Lung (tissue), 11 donors: ENCODE measurements at regions not wholly inside any gene's neighbourhood (a gene's known extent, or its start where the extent isn't known, plus 50 kb on each side); places are given as distances from the start of the nearest gene placed in this dataset.

Source experiments
- ATAC-seq: fragments of 200-7000 bp; cut with Tn5 transposase; one replicate; pipeline ENCODE4 v1.9.1; 2020; ENCODE audit warnings: moderate number of reproducible peaks; ENCODE audit not compliant: insufficient read depth, low FRiP score
- DNase-seq, 3 donors: peaks; one replicate each; pipeline ENCODE4 v3.0.0-alpha.2; 2013 to 2017
- H3K27ac ChIP-seq, 2 donors: one replicate each; pipeline ENCODE4 v1.5.1; 2013; ENCODE audit warnings: mild to moderate bottlenecking in 2 of 2, moderate library complexity in 2 of 2, control low read depth in 1 of 2, inconsistent platforms in 1 of 2, low read depth in 1 of 2, low read length in 1 of 2
- H3K27me3 ChIP-seq, 3 donors: one replicate each; pipeline ENCODE4 v1.5.1; 2013; ENCODE audit warnings: low read length in 2 of 3; ENCODE audit not compliant: control insufficient read depth in 3 of 3, insufficient read depth in 3 of 3
- H3K36me3 ChIP-seq, 4 donors: one replicate each; pipeline ENCODE4 v1.5.1; 2013; ENCODE audit warnings: low read length in 4 of 4, mild to moderate bottlenecking in 1 of 4, moderate library complexity in 1 of 4; ENCODE audit not compliant: control insufficient read depth in 4 of 4, insufficient read depth in 4 of 4
- H3K4me1 ChIP-seq, 5 donors: one replicate each; pipeline ENCODE4 v1.5.1; 2013; ENCODE audit warnings: low read length in 5 of 5, mild to moderate bottlenecking in 2 of 5, moderate library complexity in 1 of 5; ENCODE audit not compliant: control insufficient read depth in 5 of 5, insufficient read depth in 5 of 5
- H3K4me3 ChIP-seq: one replicate; pipeline ENCODE4 v1.5.1; 2013; ENCODE audit warnings: mild to moderate bottlenecking, control low read depth, moderate library complexity
- H3K9ac ChIP-seq, 2 donors: one replicate each; pipeline ENCODE4 v1.5.1; 2013; ENCODE audit warnings: low read length in 2 of 2, control low read depth in 1 of 2; ENCODE audit not compliant: insufficient read depth in 1 of 2
- H3K9me3 ChIP-seq, 4 donors: one replicate each; pipeline ENCODE4 v1.5.1; 2013; ENCODE audit warnings: low read length in 3 of 4, mild to moderate bottlenecking in 1 of 4, moderate library complexity in 1 of 4; ENCODE audit not compliant: control insufficient read depth in 4 of 4, insufficient read depth in 3 of 4
- CTCF ChIP-seq: IDR thresholded peaks from 2 replicates; pipeline ENCODE4 v1.5.1; 2012; ENCODE audit warnings: mild to moderate bottlenecking; ENCODE audit errors: control extremely low read depth, extremely low read depth
- WGBS, 2 donors: extraction: QIAGEN DNeasy Blood & Tissue Kit; methylation state at CpG; one replicate each; pipeline ENCODE4 v1.1.7; 2013; 5-methylcytosine and 5-hydroxymethylcytosine counted together
- donor health status: control.
- donor health status: control.
- donor health status: Bipolar disorder and iron deficiency.
- donor health status: healthy.
- donor health status: DM: yes; HTN: yes; CAD: no.

GRCh38 chr5:16304846-16305245, 125.3 kb upstream of the MARCHF11 start:
- 82 to 87% methylated on average over 6 of the region's 6 CpGs for WGBS, 2 donors
- TF ChIP-seq CTCF = no peak
- Histone ChIP-seq H3K9ac (no peak overlapping the region), H3K36me3 (no peaks in the 10 kb centered on the region), H3K4me1 (no peaks in the 10 kb centered on the region), H3K9me3 (no peaks in the 10 kb centered on the region), H3K27me3 (no peaks in the 10 kb centered on the region), H3K27ac (no peak overlapping the region), H3K4me3 (no peak overlapping the region)
- DNase-seq (no peak), ATAC-seq (no peak)

DNA sequence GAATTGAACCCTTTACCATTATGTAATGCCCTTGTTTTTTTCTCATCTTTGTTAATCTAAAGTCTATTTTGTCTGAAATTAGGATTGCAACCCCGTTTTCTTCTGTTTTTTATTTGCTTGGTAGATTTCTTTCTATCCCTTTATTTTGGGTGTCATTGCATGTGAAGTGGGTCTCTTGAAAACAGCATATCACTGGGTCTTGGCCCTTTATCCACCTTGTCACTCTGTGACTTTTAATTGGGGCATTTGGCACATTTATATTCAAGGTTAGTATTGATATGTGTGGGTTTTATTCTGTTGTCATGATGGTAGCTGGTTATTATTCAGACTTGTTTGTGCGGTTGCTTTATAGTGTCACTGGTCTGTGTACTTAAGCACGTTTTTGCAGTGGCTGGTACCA, 117.4 kb upstream of the MARCHF11 start:
- H3K27me3 ChIP-seq = no peaks in the 10 kb centered on the region
- no peak for TF ChIP-seq CTCF
- no peaks in the 10 kb centered on the region for H3K4me1 ChIP-seq
- WGBS, 2 donors = 64 to 75% methylated on average over 3 of the region's 3 CpGs
- no peak overlapping the region for H3K27ac ChIP-seq
- no peaks in the 10 kb centered on the region for H3K36me3 ChIP-seq
- ATAC-seq (no peak), DNase-seq (no peak)
- no peak overlapping the region for H3K4me3 ChIP-seq
- H3K9me3 ChIP-seq = peaks cover 0 to 8% (median 3%) of the 10 kb centered on the region in 4 donors
- no peak overlapping the region for H3K9ac ChIP-seq

- no peak for ATAC-seq
- WGBS, 2 donors = 87 to 97% methylated on average over 2 of the region's 2 CpGs
- Histone ChIP-seq H3K36me3 (no peaks in the 10 kb centered on the region), H3K4me1 (no peaks in the 10 kb centered on the region), H3K27ac (no peak overlapping the region), H3K9ac (no peak overlapping the region), H3K4me3 (no peak overlapping the region), H3K9me3 (peaks cover 0 to 6% (median under 1%) of the 10 kb centered on the region in 4 donors), H3K27me3 (no peaks in the 10 kb centered on the region)
- TF ChIP-seq CTCF = no peak
- no peak for DNase-seq
Observed at GRCh38 chr5:16291894-16292293, 112.3 kb upstream of the MARCHF11 start.

DNA sequence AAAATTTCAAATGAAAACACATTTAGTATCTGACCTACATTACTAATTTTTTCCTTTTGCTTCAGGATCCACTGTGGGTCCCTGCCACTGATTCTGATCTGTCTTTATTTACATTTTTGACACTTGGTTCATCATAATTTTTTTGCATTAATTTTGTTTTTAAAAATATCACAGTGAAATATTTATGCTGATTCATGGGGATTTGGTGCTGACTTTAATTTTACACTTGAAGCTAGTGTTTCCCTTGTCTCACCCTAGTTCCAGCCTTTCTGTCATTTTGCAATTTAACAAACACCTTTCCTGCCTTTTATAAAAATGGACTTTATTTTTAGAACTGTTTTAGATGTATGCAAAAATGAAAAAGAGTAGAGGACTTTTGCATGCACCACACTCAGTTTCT, 111.9 kb upstream of the MARCHF11 start:
- Histone ChIP-seq H3K9ac (no peak overlapping the region), H3K4me3 (no peak overlapping the region), H3K9me3 (peaks cover 0 to 2% (median under 1%) of the 10 kb centered on the region in 4 donors), H3K4me1 (no peaks in the 10 kb centered on the region), H3K36me3 (no peaks in the 10 kb centered on the region), H3K27ac (no peak overlapping the region), H3K27me3 (no peaks in the 10 kb centered on the region)
- ATAC-seq (no peak), DNase-seq (no peak)
- no peak for TF ChIP-seq CTCF
